Right lobe of liver (tissue), 4 donors: ENCODE measurements at regions not wholly inside any gene's neighbourhood (a gene's known extent, or its start where the extent isn't known, plus 50 kb on each side); places are given as distances from the start of the nearest gene placed in this dataset.

Source experiments
- CTCF ChIP-seq, 4 donors: fragments of 200-600 bp in 3 of 4; fragments of 450-650 bp in 1 of 4; IDR thresholded peaks; one replicate each; pipeline versions ENCODE4 v1.5.1 to v1.8.0; 2016 to 2022; ENCODE audit warnings: antibody characterized with exemption in 4 of 4, mild to moderate bottlenecking in 2 of 4
- POLR2A ChIP-seq: fragments of 450-650 bp; IDR thresholded peaks from one replicate; pipeline ENCODE4 v1.6.1; 2017; ENCODE audit warnings: antibody characterized with exemption, mild to moderate bottlenecking
- donor health status: DM: no; HTN: no; CAD: no.
- donor health status: DM: no; HTN: no; CAD: no.
- donor health status: DM: no; HTN: yes; CAD: no.

DNA sequence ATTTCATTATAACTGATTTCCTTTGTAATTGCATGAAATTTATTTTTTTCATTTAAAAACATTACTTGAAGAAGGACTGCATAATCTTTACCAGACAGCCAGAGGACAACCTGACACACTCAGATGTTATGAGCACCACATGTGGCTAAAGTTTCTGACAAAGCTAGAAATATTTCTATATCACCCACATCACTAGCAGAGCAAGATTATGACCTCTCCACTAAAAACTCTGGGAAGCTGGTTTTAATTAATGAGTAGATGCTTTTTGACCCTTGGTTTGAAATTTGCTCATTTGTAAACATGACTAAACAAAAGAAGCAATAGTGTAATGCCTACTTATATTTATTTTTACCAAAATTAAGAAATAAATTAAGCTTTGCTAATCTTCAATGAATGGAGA is 661.5 kb upstream of the EPHA5 start:
- TF ChIP-seq CTCF (IDR thresholded peaks at IDR 0.05), result no peak
- TF ChIP-seq POLR2A, result no peak
